C4-2B (cell line): ENCODE measurements at regions not wholly inside any gene's neighbourhood (a gene's known extent, or its start where the extent isn't known, plus 50 kb on each side); places are given as distances from the start of the nearest gene placed in this dataset.

Experiments
- CTCF ChIP-seq: fragments of 450-650 bp; conservative IDR thresholded peaks from 2 replicates; pipeline ENCODE4 v1.5.1; 2017; ENCODE audit warnings: mild to moderate bottlenecking
- ZFX ChIP-seq: fragments of 450-650 bp; IDR thresholded peaks from 2 replicates; pipeline ENCODE4 v1.6.1; 2017

GRCh38 chr2:71926089-71926447 is 221.6 kb downstream of the CYP26B1 start:
- TF ChIP-seq CTCF (no peak), ZFX (no peak)
